CD4-positive, alpha-beta T cell treated with Interleukin-10 for 1 hour (primary cell): ENCODE measurements at regions not wholly inside any gene's neighbourhood (a gene's known extent, or its start where the extent isn't known, plus 50 kb on each side); places are given as distances from the start of the nearest gene placed in this dataset.

Source experiments
- DNase-seq: peaks from one replicate; pipeline ENCODE4 v3.0.0-alpha.2; 2020

GRCh38 chr7:97470726-97471125 lies 261.2 kb upstream of the TAC1 start:
- DNase-seq, result no peak

DNA sequence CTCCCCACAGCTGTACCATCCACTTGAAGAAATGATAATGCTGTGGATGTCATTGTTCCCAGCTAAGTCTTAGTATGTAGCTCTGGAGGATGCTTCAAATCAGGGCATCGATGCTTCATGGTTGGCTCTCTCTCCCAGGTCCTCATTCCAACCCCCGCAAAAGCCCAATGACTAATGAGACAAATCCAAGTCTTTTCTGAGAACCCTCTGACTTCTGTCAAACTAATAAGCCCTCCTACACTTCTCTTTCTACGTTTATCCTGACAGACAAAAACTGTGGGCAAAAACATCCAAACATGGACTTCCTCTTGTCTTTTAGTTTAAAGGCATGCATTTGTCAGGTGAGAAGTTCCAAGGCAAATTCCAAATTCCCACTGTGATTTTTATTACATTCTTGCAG lies 260.4 kb upstream of the TAC1 start:
- no peak for DNase-seq

DNA sequence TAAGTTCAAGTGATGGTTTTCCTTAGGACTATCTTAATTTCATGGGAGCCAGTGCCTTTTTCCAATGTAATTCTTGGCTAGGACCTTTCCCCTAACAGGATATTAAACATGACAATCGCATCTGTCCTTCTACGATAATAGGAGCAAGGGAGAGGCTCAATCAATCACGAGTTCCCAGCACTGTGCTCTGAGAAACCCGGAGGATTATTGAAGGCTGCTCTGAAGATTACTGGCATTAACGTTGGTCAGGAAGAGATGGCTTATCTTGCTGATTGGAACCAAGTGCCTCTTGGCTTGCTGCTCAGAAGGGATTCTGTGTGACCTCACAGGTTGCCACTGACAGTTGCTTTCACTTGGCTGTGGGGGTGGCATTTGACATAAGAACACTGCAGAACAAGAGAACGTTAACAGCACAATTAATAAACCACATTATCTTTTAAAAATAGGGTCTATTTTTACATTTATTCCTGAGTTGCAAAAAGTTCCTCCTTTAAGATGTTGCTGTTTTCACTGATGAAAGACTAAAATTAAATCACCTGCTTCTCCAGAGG lies 252.1 kb upstream of the TAC1 start:
- no peak for DNase-seq

DNA sequence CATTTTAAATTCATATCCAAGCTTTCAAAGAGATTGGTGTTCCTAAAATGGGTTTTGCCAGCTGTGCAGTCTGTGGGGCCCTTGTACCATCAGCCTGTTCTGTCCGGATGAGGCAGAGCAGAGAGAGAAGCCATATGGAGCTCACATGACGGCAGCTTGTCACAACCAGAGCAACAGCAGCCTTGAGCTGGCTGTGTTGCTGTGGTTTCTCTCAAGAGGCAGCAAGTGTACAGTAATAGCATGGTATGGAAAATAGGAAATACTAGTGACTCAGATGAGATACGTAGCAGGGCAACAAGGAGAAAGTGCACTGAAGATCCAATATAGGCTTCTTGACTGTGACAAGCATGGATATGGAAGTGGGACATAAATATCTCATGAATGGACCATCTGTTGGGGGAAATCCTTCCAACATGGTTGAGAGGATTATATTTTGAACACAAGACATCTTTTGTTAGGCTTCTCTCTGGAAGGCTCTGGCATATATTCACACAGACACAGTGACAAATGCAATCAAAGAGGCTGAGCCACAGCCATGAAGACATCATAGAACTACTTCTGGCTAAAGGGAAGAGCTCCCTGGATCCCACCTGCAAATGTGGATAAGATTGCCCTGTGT lies 251.0 kb upstream of the TAC1 start:
- no peak for DNase-seq

- no peak for DNase-seq
Observed at GRCh38 chr7:97495487-97495886, 236.4 kb upstream of the TAC1 start.

DNA sequence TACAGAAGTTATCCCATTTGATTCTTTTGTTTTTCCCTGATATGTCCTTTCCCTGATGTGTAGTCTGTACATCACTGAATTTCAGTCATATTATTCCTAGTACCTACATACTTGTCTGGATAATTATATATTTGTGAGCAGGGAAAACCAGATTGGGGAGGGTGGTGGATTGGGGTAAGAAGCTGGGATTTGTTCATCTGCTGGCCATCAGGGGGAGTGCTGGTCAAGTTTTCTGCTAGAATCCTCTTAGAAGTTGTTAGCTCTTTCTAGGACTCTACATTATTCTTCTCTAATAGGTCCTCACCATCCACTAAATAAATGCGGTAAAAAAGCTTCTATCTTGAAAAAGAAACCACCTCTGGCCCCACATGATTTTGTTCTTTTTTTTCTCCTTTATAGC lies 232.7 kb upstream of the TAC1 start:
- peak; percentile 4 for DNase-seq

DNA sequence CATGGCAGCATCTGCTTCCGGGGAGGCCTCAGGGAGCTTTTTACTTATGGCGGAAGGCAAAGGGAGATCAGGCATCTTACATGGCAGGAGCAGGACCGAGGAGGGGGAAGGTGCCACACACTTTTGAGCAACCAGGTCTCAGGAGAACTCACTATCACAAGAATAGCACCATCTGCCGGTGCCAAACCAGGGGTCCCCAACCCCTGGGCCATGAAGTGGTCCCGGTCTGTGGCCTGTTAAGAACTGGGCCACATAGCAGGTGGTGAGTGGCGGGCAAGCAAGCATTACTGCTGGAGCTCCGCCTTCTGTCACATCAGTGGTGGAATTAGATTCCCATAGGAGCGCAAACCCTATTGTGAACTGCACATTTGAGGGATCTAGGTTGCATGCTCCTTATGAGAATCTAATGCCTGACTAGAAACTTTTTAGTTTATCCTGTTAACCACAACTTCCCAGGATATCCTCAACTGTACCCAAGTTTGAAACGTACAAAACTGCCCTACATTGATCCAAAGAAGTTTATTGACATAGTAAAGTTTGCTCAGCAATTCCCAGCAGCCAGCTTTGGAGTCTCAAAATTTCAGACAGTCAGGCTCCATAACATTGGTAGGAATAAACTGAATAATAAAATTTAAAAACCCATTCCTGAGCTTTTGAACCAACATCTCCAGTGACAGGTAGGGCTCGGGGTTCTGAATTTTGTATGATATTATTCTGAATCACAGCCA lies 228.4 kb upstream of the TAC1 start:
- DNase-seq, result no peak

DNA sequence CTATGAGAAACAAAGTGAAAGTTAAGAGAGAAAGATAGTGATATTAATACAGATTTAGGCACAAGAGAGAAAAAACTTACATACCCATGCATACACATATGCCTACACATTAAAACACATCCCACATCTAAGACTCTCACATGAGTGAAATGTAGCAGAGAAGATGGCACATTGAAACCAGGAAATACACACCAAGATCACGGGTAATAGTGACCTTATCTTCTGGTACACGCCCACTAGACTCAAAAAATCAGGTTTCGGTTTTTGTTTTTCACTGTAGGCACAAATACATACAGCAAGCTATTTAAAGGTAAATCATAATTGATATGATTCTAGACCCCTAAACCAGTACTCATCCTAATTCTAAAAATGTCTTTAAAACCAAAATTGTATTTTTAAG lies 225.2 kb upstream of the TAC1 start:
- peak; percentile 30 for DNase-seq

- no peak for DNase-seq
Observed at GRCh38 chr7:97512441-97513207, 219.3 kb upstream of the TAC1 start.

DNA sequence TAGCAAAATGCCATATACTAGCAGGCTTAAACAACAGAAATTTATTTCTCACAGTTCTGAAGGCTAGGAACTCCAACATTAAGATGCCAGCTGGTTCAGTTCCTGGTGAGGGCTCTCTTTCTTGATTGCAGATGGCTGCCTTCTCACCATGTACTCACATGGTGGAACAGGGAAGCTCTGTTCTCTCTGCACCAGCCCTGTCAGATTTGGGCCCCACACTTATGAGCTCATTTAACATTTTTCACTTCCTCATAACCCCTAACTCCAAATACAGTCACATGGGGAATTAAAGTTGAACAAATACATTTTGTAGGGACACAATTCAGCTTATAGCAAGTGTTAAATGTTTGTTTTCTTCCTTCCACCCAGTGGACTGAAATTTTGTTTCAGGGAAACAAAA lies 218.6 kb upstream of the TAC1 start:
- DNase-seq, result no peak

DNA sequence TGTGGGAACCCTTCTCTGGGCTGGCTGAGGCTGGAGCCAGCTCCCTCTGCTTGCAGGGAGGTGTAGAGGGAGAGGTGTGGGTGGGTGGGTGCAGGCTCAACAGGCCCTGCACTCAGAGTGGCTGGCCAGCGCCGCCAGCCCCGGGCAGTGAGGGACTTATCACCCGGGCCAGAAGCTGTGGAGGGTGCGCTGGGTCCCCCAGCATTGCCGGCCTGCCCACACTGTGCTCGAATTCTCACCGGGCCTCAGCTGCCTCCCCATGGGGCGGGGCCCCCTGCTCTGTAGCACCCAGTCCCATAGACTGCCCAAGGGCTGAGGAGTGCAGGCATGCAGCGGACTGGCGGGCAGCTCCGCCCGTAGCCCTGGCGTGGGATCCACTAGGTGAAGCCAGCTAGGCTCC lies 190.7 kb upstream of the TAC1 start:
- DNase-seq, result no peak

- DNase-seq, result no peak
Observed at GRCh38 chr7:97555857-97556421, 175.9 kb upstream of the TAC1 start.

- DNase-seq, result no peak
Observed at GRCh38 chr7:97565665-97566064, 166.2 kb upstream of the TAC1 start.

DNA sequence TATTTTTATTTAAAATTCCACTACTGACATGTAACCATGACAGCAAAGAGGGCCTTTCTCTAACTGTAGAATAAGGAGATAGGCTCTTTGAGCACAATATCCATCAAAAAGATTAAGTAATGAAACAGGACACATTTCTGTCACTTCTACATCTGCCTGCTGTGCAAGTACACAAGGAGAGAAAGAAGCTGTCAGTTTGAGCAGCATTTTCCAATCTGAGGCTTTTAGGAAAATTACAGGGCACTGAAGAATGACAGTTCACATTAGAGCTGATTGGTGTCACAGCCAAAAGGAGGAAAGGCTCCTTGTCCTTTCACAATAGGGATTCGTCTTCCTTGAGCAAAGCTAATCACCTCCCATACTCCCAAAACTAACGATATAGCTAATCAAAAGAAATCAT lies 158.8 kb upstream of the TAC1 start:
- no peak for DNase-seq

DNA sequence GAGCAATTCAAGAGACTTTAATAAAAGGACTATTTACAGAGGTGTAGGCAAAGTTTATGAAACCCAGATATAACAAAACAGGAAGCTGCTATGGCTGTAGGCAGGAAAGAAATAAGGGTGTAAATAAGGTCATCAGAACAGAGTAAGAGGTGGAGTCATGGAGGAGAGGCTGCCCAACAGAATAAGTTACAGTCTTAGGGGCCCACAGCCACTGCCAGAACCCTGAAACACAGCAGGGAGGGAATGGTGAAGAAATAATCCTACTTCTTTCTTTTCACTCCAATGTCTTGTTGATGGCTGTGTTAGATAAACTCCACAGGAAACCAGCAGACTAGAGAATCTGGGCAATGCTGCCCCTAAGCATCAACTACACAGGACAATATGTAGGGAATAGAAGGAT lies 155.8 kb upstream of the TAC1 start:
- no peak for DNase-seq

- no peak for DNase-seq
Observed at GRCh38 chr7:97578225-97578624, 153.7 kb upstream of the TAC1 start.

DNA sequence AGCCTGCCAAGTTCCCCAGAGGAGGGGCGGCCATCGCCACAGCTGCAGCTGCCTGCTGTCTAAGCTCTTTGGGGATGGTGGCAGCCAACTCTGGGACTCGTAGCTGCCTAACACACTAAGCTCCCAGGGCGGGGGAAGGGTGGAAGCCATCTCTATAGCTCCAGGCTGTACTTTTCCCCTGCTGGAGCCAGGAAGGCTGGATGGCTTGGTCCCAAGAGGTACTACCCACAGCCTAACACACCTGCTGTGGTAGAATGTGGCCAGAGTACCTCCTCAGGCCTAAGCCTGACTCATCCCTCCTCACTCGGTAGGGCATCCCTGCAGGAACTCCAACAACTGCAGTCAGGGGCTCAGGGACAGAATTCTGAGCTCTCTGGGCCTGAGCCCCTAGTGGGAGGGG lies 151.7 kb upstream of the TAC1 start:
- no peak for DNase-seq

DNA sequence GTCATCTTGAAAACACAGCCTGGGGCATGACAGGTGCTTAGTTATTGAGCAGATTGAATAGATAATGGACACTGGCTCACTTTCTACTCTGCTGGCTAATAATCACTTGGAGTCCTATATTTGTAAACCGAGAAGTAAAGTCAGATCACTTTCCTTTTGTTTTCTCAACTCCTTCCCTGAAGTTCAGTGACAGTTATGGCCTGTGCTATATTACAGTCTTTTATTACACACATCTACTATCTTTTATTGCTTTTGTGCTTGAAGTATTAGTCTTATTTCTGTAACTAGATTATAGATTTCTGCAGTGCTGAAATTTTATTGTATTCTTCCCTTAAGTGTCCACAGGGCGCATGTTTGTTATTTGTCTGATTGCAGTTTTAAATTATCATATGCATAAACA lies 136.4 kb upstream of the TAC1 start:
- no peak for DNase-seq

DNA sequence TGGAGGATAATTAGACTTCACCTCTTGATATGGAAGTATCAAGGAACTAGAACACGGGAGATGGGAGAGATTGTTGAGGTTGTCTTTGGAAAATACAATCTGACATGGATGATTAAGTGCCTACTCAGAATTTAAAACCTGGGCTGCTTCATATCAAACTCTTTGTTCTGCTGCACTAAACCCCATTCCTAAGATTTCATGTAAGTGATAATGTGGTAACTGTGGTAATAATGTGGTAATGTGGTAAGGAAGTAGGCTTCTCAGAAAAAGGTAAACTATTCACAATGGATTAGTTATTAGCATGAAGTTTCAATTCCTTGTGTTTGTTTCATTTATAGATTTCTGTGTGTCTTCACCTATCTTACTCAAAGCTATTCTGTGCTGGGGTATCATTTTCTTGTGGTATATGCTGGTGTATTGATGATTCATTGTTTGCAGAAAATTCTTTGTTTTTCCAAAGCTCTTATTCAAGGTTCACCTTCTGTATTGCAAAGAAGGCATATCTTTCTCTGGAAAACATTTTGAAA lies 129.9 kb upstream of the TAC1 start:
- DNase-seq, result no peak

GRCh38 chr7:97620495-97620894 lies 111.4 kb upstream of the TAC1 start:
- no peak for DNase-seq

DNA sequence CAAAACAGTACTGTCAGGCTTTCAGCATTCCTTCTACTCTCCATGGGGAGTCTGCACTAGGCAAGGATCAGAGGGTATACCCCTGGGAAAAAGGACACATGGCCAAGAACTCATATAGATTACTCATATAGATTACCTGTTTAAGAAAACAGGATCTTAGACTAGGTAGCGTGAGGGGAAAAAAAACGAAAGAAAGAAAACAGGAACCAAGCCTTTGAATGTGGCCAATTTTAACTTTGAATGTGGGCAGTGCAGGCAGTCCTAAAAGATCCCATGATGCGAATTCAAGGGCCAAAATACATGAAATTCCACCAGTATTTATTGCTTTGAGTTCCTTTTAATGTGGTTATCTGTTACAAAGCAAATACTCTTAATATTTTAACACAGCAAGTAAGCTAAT lies 108.6 kb upstream of the TAC1 start:
- DNase-seq, result no peak

DNA sequence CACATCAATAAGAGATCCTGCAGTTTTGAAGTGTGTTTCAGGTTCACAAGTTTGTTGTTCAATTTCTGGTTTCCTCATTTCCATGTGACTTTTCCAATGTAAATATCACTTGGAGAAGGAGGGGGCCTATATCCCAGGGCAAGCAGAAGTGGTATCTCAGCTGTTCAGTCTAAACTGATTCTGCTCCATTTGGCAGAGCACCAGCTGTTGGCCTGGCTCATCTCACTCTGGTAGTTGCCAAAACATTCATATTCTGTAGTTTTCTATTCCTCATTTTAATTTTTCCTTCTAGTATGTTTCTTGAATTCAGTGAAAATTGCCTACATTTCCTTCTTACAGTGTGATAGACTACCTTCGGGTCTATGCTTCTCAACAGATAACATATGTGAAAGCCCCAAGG lies 101.8 kb upstream of the TAC1 start:
- DNase-seq, result no peak

- DNase-seq, result no peak
Observed at GRCh38 chr7:97635622-97636021, 96.3 kb upstream of the TAC1 start.
